ENCODE measurements at regions not wholly inside any gene's neighbourhood (a gene's known extent, or its start where the extent isn't known, plus 50 kb on each side); places are given as distances from the start of the nearest gene placed in this dataset.
A peak's percentile ranks its signal among the peaks of the same experiment; 100 is the strongest.

DNA sequence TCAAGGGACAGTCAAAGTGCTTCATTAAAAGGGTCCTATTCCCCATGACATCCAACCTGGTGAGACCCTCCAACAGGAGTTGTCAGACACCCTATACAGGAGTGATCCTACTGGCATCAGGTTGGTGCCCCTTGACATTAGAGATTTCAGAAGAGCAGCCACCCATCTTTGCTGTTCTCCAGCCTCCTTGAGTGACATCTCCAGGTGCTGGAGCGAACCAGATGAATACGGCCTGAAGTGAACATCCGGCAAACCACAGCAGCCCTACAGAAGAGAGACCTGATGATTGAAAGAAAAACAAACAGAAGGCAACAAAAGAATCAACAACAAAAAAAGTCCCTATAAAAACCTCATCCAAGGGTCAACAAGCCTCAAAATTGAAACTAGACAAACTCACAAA lies 146.1 kb upstream of the PBDC1 start:
- H3K9me3 Mint-ChIP-seq: no peaks in the 10 kb centered on the region
- H3K27ac Mint-ChIP-seq: no peak overlapping the region
- peaks cover 0 to 5% of the 10 kb centered on the region in 2 donors for H3K27me3 Mint-ChIP-seq
- no peaks in the 10 kb centered on the region for H3K36me3 Mint-ChIP-seq
- no peaks in the 10 kb centered on the region for H3K4me1 Mint-ChIP-seq
- ATAC-seq (replicated peaks) (no peak), DNase-seq (no peak)
- H3K4me3 Mint-ChIP-seq: no peak overlapping the region

DNA sequence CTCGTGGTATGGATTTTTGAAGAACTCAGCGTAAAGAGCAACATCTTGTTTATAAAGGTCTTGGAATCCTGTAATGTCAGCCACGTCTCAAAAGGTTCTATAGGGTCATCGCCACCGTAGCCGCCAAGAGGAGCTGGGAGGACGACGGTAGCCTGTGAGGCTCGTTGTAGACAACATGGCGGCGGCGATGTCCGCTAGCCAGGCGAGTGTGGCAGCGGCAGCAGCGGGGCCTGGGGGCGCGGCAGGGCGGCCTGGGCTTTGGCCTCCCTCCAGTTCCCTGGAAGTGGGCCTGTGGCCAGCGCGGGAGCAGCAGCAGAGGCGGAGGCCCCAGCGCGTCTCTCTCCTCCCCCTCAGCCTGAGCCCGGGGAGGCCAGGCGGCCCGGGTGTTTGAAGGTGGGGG lies 143.5 kb upstream of the PBDC1 start:
- no peaks in the 10 kb centered on the region for H3K9me3 Mint-ChIP-seq
- ATAC-seq (replicated peaks) (no peak), DNase-seq (no peak)
- peaks cover 0 to 5% of the 10 kb centered on the region in 2 donors for H3K27me3 Mint-ChIP-seq
- no peaks in the 10 kb centered on the region for H3K4me1 Mint-ChIP-seq
- H3K36me3 Mint-ChIP-seq: no peaks in the 10 kb centered on the region
- H3K27ac Mint-ChIP-seq: no peak overlapping the region
- no peak overlapping the region for H3K4me3 Mint-ChIP-seq

DNA sequence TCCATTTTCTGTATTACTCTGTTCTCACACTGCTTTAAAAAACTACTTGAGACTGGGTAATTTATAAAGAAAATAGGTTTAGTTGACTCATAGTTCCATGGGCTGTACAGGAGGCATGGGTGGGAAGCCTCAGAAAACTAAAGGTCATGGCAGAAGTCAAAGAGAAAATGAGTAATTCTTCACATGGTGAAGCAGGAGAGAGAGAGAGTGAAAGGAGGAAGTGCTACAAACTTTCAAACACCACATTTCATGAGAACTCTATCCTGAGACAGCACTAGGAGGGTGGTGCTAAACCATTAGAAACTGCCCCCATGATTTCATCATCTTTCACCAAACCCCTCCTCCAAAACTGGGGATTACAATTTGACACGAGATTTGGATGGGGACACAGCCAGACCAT lies 108.0 kb upstream of the PBDC1 start:
- no peak overlapping the region for H3K4me3 Mint-ChIP-seq
- H3K27me3 Mint-ChIP-seq: peaks cover 0 to 22% of the 10 kb centered on the region in 2 donors
- H3K27ac Mint-ChIP-seq: no peak overlapping the region
- H3K4me1 Mint-ChIP-seq: peaks cover 6 to 10% of the 10 kb centered on the region in 2 donors
- H3K9me3 Mint-ChIP-seq: peaks cover 4 to 14% of the 10 kb centered on the region in 2 donors
- ATAC-seq (replicated peaks) (peak; percentile 95 to 97), DNase-seq (peak; percentile 9)
- peaks cover 0 to 4% of the 10 kb centered on the region in 2 donors for H3K36me3 Mint-ChIP-seq

DNA sequence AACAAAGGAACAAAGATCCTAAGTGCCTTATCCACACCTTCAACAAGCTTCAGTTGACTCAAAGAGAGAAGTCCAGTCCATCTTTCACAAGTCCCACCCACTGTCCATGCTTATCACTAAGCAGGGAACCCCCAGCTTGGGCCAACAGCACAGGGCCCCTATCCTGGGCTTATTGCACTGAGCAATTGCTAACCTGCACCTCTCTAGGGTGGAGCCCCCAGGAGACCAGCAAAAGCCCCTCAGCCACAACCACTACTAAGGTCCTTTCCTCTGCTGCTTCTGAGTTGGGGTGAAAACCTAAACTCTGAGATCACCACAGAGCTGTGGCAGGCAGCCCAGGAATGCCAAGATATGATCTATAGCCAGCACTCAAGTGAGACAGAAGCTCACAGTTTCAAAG lies 96.7 kb upstream of the PBDC1 start:
- DNase-seq (no peak), ATAC-seq (replicated peaks) (peak in 1 of 2 donors; percentile 42)
- H3K27ac Mint-ChIP-seq: no peak overlapping the region
- peaks cover 4 to 15% of the 10 kb centered on the region in 2 donors for H3K27me3 Mint-ChIP-seq
- no peaks in the 10 kb centered on the region for H3K36me3 Mint-ChIP-seq
- peaks cover 0 to 1% of the 10 kb centered on the region in 2 donors for H3K9me3 Mint-ChIP-seq
- H3K4me1 Mint-ChIP-seq: peaks cover 0 to 2% of the 10 kb centered on the region in 2 donors
- no peak overlapping the region for H3K4me3 Mint-ChIP-seq

DNA sequence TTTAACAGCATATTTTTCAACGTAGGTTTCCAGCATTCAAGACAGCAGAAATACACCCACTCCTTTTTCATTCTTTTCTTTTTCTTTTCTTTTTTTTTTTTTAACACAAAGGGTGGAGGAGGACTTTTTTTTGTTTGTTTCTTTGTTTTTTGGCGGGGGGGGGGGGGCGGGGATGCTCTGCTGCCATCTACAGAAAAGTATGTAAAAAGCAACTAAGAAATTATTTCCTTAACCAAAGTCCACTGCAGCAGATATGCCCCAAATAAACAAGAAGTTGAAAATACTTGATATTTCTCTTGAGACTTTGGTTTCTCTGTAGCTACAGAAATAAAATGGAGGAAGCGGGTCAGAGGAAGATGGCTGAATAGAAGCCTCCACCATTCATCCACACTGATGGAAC lies 63.2 kb upstream of the PBDC1 start:
- no peak for ATAC-seq (replicated peaks)
- Mint-ChIP-seq H3K27me3 (peaks cover 0 to 6% of the 10 kb centered on the region in 2 donors), H3K9me3 (no peaks in the 10 kb centered on the region), H3K4me3 (no peak overlapping the region), H3K27ac (no peak overlapping the region), H3K4me1 (no peaks in the 10 kb centered on the region), H3K36me3 (no peaks in the 10 kb centered on the region)
- no peak for DNase-seq

Measured in stimulated activated naive B cell treated with anti-CD40 and anti-IgM and Interleukin-4, amounts not matched to agents 10 μg/mL and 1 μg/mL and 100 μg/mL, for 72 hours (primary cell).